GM21619 (cell line): ENCODE measurements at regions not wholly inside any gene's neighbourhood (a gene's known extent, or its start where the extent isn't known, plus 50 kb on each side); places are given as distances from the start of the nearest gene placed in this dataset.
"Not testable (repeated sequence)": the region's sequence is repeated elsewhere in the genome, so short reads cannot be mapped to it uniquely, and the experiment has no call there.

Experiments used
- ATAC-seq: cut with Tn5 transposase; IDR thresholded peaks from one replicate; pipeline ENCODE4 v1.9.1; 2021; ENCODE audit not compliant: unreplicated experiment

GRCh38 chr12:58681730-58682129 lies 238.6 kb downstream of the LRIG3 start:
- no peak for ATAC-seq

GRCh38 chr12:58695263-58695662 lies 225.0 kb downstream of the LRIG3 start:
- ATAC-seq: no peak

- no peak for ATAC-seq
Observed at GRCh38 chr12:58701536-58701935, 218.8 kb downstream of the LRIG3 start.

- ATAC-seq: no peak
Observed at GRCh38 chr12:58703866-58704265, 216.4 kb downstream of the LRIG3 start.

- ATAC-seq: not testable (repeated sequence)
Observed at GRCh38 chr12:58704770-58705169, 215.5 kb downstream of the LRIG3 start.

GRCh38 chr12:58710901-58711300 lies 209.4 kb downstream of the LRIG3 start:
- no peak for ATAC-seq

- ATAC-seq: no peak
Observed at GRCh38 chr12:58711974-58712373, 208.3 kb downstream of the LRIG3 start.

- no peak for ATAC-seq
Observed at GRCh38 chr12:58712976-58713375, 207.3 kb downstream of the LRIG3 start.

GRCh38 chr12:58719161-58719560 lies 201.1 kb downstream of the LRIG3 start:
- no peak for ATAC-seq

GRCh38 chr12:58720421-58720820 lies 199.9 kb downstream of the LRIG3 start:
- no peak for ATAC-seq

GRCh38 chr12:58725400-58726105 lies 194.8 kb downstream of the LRIG3 start:
- ATAC-seq: no peak

GRCh38 chr12:58727521-58727920 lies 192.8 kb downstream of the LRIG3 start:
- ATAC-seq: no peak

- ATAC-seq: no peak
Observed at GRCh38 chr12:58728397-58728796, 191.9 kb downstream of the LRIG3 start.

- no peak for ATAC-seq
Observed at GRCh38 chr12:58731096-58731495, 189.2 kb downstream of the LRIG3 start.

- ATAC-seq: no peak
Observed at GRCh38 chr12:58732894-58733293, 187.4 kb downstream of the LRIG3 start.

GRCh38 chr12:58741226-58741625 lies 179.1 kb downstream of the LRIG3 start:
- ATAC-seq: no peak

- ATAC-seq: no peak
Observed at GRCh38 chr12:58745348-58746125, 174.8 kb downstream of the LRIG3 start.

- no peak for ATAC-seq
Observed at GRCh38 chr12:58747533-58747932, 172.8 kb downstream of the LRIG3 start.

- no peak for ATAC-seq
Observed at GRCh38 chr12:58750484-58750883, 169.8 kb downstream of the LRIG3 start.

GRCh38 chr12:58757422-58757821 lies 162.9 kb downstream of the LRIG3 start:
- no peak for ATAC-seq

- not testable (repeated sequence) for ATAC-seq
Observed at GRCh38 chr12:58759745-58760144, 160.6 kb downstream of the LRIG3 start.

- no peak for ATAC-seq
Observed at GRCh38 chr12:58761308-58761707, 159.0 kb downstream of the LRIG3 start.
